Cardiac fibroblast (primary cell): ENCODE measurements at regions not wholly inside any gene's neighbourhood (a gene's known extent, or its start where the extent isn't known, plus 50 kb on each side); places are given as distances from the start of the nearest gene placed in this dataset.
"Not testable (repeated sequence)": the region's sequence is repeated elsewhere in the genome, so short reads cannot be mapped to it uniquely, and the experiment has no call there.

Source experiments
- DNase-seq, 2 donors: peaks; one replicate each; pipeline versions ENCODE4 v3.0.0 to v3.0.0-alpha.2; 2010; ENCODE audit warnings: low read depth in 2 of 2
- H3K4me3 ChIP-seq, 2 donors: replicated peaks in 1 of 2; 1 replicate in 1 of 2; 2 replicates in 1 of 2; pipeline ENCODE4 v1.5.1; 2011; ENCODE audit warnings: low read depth in 2 of 2, low read length in 2 of 2, mild to moderate bottlenecking in 2 of 2, moderate library complexity in 1 of 2

DNA sequence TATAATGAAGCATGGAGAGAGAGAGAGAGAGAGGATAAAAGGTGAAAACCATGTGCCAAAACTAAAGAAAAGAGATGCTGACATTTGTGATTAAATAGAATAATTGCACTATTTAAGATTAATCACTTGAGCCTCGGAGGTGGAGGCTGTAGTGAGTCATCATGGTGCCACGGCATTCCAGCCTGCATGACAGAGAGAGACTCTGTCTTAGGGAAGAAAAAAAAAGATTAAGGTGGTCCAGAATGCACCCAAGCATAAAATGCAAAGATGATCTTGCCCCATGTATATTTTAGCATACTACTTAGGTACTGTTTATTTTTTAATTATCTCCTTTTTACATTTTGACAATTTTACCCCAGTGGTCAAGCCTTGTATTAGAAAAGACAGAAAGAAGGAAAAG lies 742.5 kb downstream of the SPATA31A1 start:
- H3K4me3 ChIP-seq: not testable (repeated sequence)
- DNase-seq: peak; percentile 16 to 30

GRCh38 chr9:40106003-40106782 lies 750.7 kb downstream of the SPATA31A1 start:
- DNase-seq: peak; percentile 19 to 22

GRCh38 chr9:40106783-40107248 lies 751.3 kb downstream of the SPATA31A1 start:
- H3K4me3 ChIP-seq, DNase-seq: not testable (repeated sequence)

More at GRCh38 chr9:40106003-40106782, 750.7 kb downstream of the SPATA31A1 start:
- peak overlapping the region in 1 of 2 donors; percentile 36 for H3K4me3 ChIP-seq

- not testable (repeated sequence) for DNase-seq, H3K4me3 ChIP-seq
Observed at GRCh38 chr9:40107251-40107650, 751.8 kb downstream of the SPATA31A1 start.

DNA sequence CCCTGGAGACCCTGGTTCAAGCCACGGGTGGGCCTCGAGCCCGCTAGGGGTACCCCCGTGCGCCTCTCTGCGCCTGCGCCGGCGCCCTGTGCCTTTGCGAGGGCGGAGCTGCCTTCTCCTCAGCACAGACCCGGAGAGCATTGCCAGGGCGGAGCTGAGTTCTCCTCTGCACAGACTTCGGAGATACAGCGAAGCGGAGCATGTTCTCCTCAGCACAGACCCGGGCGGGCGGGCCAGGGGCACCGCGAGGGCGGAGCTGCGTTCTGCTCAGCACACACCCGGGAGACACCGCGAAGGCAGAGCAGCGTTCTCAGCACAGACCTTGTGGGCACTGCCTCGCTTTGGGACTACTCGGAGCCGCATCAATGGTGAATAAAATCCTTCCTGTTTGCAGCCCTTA lies 753.0 kb downstream of the SPATA31A1 start:
- DNase-seq, H3K4me3 ChIP-seq: not testable (repeated sequence)

DNA sequence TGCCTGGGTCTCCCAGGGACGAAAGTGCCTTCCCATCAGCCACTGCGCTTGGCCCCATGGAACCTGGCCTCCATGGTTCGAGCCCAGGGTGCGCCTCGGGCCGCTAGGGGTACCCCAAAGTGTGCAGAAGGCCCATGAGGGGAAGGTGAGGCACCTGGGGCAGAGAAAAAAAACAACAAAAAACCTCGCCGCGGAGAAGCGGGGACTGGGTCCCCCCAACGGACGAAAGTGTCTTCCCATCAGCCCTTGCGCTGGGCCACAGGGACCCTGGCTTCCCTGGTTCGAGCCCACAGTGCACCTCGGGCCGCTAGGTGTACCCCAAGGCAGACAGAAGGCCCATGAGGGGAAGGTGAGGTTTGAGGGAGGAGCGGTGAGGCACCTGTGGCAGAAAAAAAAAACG lies 755.3 kb downstream of the SPATA31A1 start:
- DNase-seq, H3K4me3 ChIP-seq: not testable (repeated sequence)

GRCh38 chr9:40111571-40111970 lies 756.1 kb downstream of the SPATA31A1 start:
- not testable (repeated sequence) for H3K4me3 ChIP-seq, DNase-seq

- not testable (repeated sequence) for H3K4me3 ChIP-seq, DNase-seq
Observed at GRCh38 chr9:40130598-40130997, 775.1 kb downstream of the SPATA31A1 start.

DNA sequence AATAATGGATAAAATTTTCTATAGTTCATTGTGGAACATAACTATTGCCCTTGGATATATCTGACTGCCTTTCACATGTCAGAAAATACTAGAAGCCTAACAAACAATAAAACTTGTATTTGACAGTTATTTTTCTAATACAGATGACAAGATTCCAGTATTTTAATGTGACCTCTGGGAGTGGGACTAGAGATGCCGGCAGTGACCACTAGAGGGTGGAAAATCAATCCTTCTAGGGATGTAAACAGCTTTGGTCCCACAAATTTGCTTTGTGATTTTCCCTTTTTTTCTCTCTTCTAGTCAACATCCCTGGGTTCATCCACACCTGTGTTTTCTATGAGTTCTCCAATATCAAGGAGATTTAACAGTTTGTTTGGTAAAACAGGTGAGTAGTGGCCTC lies 813.7 kb downstream of the SPATA31A1 start:
- H3K4me3 ChIP-seq, DNase-seq: not testable (repeated sequence)

- not testable (repeated sequence) for H3K4me3 ChIP-seq, DNase-seq
Observed at GRCh38 chr9:40173316-40173715, 817.8 kb downstream of the SPATA31A1 start.

GRCh38 chr9:40174035-40174434 lies 818.6 kb downstream of the SPATA31A1 start:
- not testable (repeated sequence) for DNase-seq, H3K4me3 ChIP-seq

- DNase-seq, H3K4me3 ChIP-seq: not testable (repeated sequence)
Observed at GRCh38 chr9:40177403-40177802, 821.9 kb downstream of the SPATA31A1 start.

- H3K4me3 ChIP-seq, DNase-seq: not testable (repeated sequence)
Observed at GRCh38 chr9:40191403-40191802, 835.9 kb downstream of the SPATA31A1 start.

- not testable (repeated sequence) for DNase-seq, H3K4me3 ChIP-seq
Observed at GRCh38 chr9:40192162-40192561, 836.7 kb downstream of the SPATA31A1 start.

DNA sequence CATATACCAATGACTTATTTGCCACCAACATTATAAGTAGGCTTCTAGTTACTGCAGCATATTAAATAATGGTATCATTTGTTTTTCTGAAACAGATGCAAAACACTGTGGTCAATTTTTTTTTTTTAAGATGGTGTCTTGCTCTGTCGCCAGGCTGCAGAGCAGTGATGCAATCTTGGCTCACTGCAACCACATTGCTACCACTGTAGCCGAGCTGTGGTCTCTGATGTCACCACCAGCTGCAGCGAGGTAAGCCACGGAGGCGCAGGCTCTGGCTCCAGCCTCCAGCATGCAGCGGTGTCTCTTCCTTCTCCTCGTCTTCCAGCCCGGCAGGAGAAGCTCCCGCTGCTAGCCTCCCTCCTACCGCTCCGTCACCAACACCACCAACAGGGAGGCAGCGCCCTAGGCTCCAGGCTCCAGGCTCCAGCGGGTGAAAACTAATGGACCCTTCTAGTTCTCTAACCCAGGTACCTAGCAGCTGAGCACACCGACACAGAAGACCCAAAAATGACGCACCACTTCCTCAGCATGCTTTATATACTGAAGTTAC lies 840.8 kb downstream of the SPATA31A1 start:
- DNase-seq, H3K4me3 ChIP-seq: not testable (repeated sequence)

GRCh38 chr9:40196803-40197202 lies 841.3 kb downstream of the SPATA31A1 start:
- H3K4me3 ChIP-seq, DNase-seq: not testable (repeated sequence)

DNA sequence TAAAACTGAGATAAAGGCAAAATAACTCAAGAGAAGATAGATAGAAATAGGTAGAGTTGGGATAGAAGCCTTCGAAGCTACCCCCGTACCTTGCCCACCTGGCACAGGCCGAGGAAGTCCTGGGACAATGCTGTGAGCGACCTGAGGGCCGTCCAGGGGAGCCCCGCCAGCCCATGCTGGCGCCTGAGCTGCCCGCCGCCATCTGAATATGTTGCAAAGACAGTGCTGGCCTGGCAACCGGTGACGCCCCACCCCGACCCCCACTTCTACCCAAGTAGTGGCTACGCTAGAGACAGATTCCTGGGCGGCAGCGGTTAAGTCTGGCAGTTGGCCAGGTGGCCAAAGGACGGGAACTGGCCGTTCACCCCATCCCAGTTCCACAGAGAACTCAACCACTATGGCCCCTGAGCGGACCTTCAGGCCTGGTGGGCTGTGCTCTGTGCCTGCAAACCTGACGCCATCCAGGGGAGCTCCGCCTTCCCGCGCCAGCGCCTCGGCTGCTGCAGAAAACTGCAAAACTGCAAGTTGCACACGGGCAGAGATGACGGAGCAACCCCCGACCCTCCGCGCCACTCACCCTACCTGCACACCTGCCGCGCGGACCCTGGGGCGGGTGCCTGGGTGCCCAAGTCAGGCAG lies 866.2 kb downstream of the SPATA31A1 start:
- not testable (repeated sequence) for H3K4me3 ChIP-seq, DNase-seq

GRCh38 chr9:40222617-40223200 lies 867.2 kb downstream of the SPATA31A1 start:
- H3K4me3 ChIP-seq: peak overlapping the region in 1 of 2 donors; percentile 26
- DNase-seq: peak in 1 of 2 donors; percentile 7
